OCI-LY7 (cell line): ENCODE measurements at regions not wholly inside any gene's neighbourhood (a gene's known extent, or its start where the extent isn't known, plus 50 kb on each side); places are given as distances from the start of the nearest gene placed in this dataset.

Experiments
- BruUV-seq: library from RNA; stranded (reverse); fragments of 400-500 nt; replicated peaks from 2 replicates; lab custom pipeline; 2021; lab: Mats Ljungman, UMichigan
- CTCF ChIA-PET: fragments of 300-600 bp; sonication (Branson Sonifier 250); formaldehyde crosslinking; loops from one replicate; lab custom pipeline; 2022; ENCODE audit warnings: antibody characterized with exemption; ENCODE audit not compliant: unreplicated experiment; lab: Charles Lee
- POLR2A ChIA-PET: fragments of 300-600 bp; sonication (Branson Sonifier 250); formaldehyde crosslinking; loops from one replicate; lab custom pipeline; 2022; ENCODE audit warnings: antibody characterized with exemption; lab: Charles Lee
- DNase-seq: peaks from one replicate; pipeline ENCODE4 v3.0.0-alpha.2; 2015; ENCODE audit warnings: low spot score
- H2AFZ ChIP-seq: fragments of 200-600 bp; sonication (generic), shearing (Covaris generic); 2 replicates; pipeline ENCODE4 v1.6.1; 2014; ENCODE audit warnings: mild to moderate bottlenecking, antibody characterized with exemption, low read length, moderate library complexity
- H3K27ac ChIP-seq: fragments of 200-600 bp; sonication (generic); 2 replicates; pipeline ENCODE4 v1.5.1; 2014; ENCODE audit warnings: mixed run types, low read depth, mild to moderate bottlenecking, moderate library complexity, low read length, inconsistent platforms; ENCODE audit not compliant: poor library complexity, severe bottlenecking
- H3K36me3 ChIP-seq: fragments of 200-600 bp; sonication (generic); 2 replicates; pipeline ENCODE4 v1.6.1; 2014; ENCODE audit warnings: mild to moderate bottlenecking, antibody characterized with exemption, low read length, moderate library complexity, mixed read lengths; ENCODE audit not compliant: insufficient read depth
- H3K4me1 ChIP-seq: fragments of 200-600 bp; sonication (generic); 2 replicates; pipeline ENCODE4 v1.5.1; 2014; ENCODE audit warnings: mild to moderate bottlenecking, low read length; ENCODE audit not compliant: insufficient read depth, poor library complexity, severe bottlenecking
- H3K4me2 ChIP-seq: fragments of 200-600 bp; sonication (generic); 2 replicates; pipeline ENCODE4 v1.6.1; 2014; ENCODE audit warnings: mild to moderate bottlenecking, low read length
- H3K4me3 ChIP-seq: fragments of 200-600 bp; sonication (generic); 2 replicates; pipeline ENCODE4 v1.5.1; 2014; ENCODE audit warnings: mild to moderate bottlenecking, low read depth, low read length; ENCODE audit not compliant: poor library complexity, severe bottlenecking
- H3K79me2 ChIP-seq: fragments of 200-600 bp; sonication (generic); 2 replicates; pipeline ENCODE4 v1.6.1; 2016; ENCODE audit warnings: low read depth, mild to moderate bottlenecking, low read length, moderate library complexity, mixed read lengths; ENCODE audit not compliant: insufficient read depth
- H3K9me2 ChIP-seq: fragments of 200-600 bp; sonication (generic); 2 replicates; pipeline ENCODE4 v1.6.1; 2016; ENCODE audit warnings: mild to moderate bottlenecking, low read length, mixed read lengths; ENCODE audit not compliant: insufficient read depth
- H3K9me3 ChIP-seq: fragments of 200-600 bp; sonication (generic); 2 replicates; pipeline ENCODE4 v1.6.1; 2014; ENCODE audit warnings: mild to moderate bottlenecking, mixed run types, low read length, mixed read lengths
- H4K20me1 ChIP-seq: fragments of 200-600 bp; sonication (generic); 2 replicates; pipeline ENCODE4 v1.6.1; 2014; ENCODE audit warnings: mild to moderate bottlenecking, antibody characterized with exemption, low read length, moderate library complexity, mixed read lengths; ENCODE audit not compliant: insufficient read depth
- EZH2phosphoT487 ChIP-seq: fragments of 200-600 bp; sonication (generic); IDR thresholded peaks from 2 replicates; pipeline ENCODE4 v1.6.1; 2018; ENCODE audit warnings: low read depth, borderline replicate concordance, mild to moderate bottlenecking, mixed run types, antibody characterized with exemption, low read length, moderate library complexity, mixed read lengths
- intact Hi-C: fragments of 100-400 bp; cut with micrococcal nuclease; formaldehyde crosslinking; loops from one replicate; pipeline ENCODE4 v1.10.0; 2022; ENCODE audit not compliant: unreplicated experiment
- TF ChIP-seq, protein P1 (sequence below): fragments of 200-600 bp; sonication (generic); conservative IDR thresholded peaks from 2 replicates; pipeline ENCODE4 v1.5.1; 2014; ENCODE audit warnings: mild to moderate bottlenecking, antibody characterized with exemption, low read length, moderate library complexity, mixed read lengths

DNA sequence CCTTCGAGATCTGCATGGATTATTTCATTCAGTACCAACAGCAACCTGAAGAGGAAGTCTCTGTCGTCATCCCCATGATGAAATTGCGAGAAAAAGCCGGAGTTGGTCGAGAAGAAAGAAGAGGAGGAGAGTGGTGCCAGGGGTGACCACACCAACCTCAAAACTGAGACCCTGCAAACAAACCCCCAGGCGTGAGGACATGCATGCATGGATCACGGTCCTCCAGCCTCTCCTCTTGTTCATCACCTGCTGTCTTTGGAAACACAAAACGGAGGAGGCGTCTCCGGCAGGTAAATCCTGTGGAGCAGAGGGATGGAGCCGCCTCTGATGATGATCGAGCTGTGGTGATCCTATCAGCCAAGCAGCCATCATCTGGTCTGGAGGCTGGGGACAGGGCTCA, 114.4 kb upstream of the IRX2 start:
- no peaks in the 10 kb centered on the region for H3K4me1 ChIP-seq

DNA sequence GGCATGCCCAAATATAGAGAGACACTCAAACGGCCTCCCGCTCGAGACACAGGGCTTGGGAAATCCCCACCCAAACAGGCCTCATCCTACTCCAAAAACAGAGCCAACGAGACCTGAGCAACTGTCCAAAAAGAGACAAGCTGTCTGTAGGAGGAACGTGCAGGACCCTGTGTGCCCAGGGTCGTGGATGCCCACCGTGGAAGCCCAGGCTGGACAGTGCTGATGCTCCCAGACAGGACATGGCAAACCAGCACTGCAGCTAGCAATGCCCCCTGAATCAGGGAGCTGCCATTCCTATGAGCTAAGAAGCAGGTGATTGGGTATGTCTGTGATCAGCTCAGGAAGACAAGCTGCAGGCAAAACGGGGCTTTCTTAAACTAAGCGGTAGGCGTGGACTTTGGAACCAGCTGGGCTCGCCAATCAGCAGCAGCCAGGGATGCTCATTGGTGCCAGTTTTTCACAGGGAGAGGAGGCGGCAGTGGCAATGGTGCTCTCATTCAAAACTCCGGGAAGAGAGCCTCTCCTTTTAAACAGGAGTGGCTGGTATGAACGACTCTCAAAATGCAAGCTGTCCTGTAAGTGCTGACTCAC, 113.1 kb upstream of the IRX2 start:
- Histone ChIP-seq H2AFZ (no peak overlapping the region), H4K20me1 (no peaks in the 10 kb centered on the region), H3K79me2 (no peaks in the 10 kb centered on the region), H3K36me3 (no peaks in the 10 kb centered on the region), H3K4me1 (no peaks in the 10 kb centered on the region), H3K9me3 (no peaks in the 10 kb centered on the region), H3K4me2 (no peak overlapping the region), H3K9me2 (no peaks in the 10 kb centered on the region), H3K27ac (no peak overlapping the region), H3K4me3 (no peak overlapping the region)
- ChIA-PET POLR2A (no interaction called here), CTCF (no interaction called here)
- intact Hi-C loops: no loop called here
- no TSS peak for BruUV-seq
- no peak for DNase-seq
- TF ChIP-seq, protein P1, sequence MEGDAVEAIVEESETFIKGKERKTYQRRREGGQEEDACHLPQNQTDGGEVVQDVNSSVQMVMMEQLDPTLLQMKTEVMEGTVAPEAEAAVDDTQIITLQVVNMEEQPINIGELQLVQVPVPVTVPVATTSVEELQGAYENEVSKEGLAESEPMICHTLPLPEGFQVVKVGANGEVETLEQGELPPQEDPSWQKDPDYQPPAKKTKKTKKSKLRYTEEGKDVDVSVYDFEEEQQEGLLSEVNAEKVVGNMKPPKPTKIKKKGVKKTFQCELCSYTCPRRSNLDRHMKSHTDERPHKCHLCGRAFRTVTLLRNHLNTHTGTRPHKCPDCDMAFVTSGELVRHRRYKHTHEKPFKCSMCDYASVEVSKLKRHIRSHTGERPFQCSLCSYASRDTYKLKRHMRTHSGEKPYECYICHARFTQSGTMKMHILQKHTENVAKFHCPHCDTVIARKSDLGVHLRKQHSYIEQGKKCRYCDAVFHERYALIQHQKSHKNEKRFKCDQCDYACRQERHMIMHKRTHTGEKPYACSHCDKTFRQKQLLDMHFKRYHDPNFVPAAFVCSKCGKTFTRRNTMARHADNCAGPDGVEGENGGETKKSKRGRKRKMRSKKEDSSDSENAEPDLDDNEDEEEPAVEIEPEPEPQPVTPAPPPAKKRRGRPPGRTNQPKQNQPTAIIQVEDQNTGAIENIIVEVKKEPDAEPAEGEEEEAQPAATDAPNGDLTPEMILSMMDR: no peak
- TF ChIP-seq EZH2phosphoT487: no peak

More for the DNA sequence above, 114.4 kb upstream of the IRX2 start:
- no peak overlapping the region for H3K4me3 ChIP-seq
- H3K27ac ChIP-seq: no peak overlapping the region
- H3K9me3 ChIP-seq: no peaks in the 10 kb centered on the region
- H3K9me2 ChIP-seq: no peaks in the 10 kb centered on the region
- no peaks in the 10 kb centered on the region for H4K20me1 ChIP-seq
- no peak overlapping the region for H2AFZ ChIP-seq
- no TSS peak for BruUV-seq
- DNase-seq: no peak
- no peaks in the 10 kb centered on the region for H3K36me3 ChIP-seq
- TF ChIP-seq EZH2phosphoT487: no peak
- TF ChIP-seq, protein P1: no peak
- no peak overlapping the region for H3K4me2 ChIP-seq
- intact Hi-C loops: no loop called here
- CTCF ChIA-PET: no interaction called here
- H3K79me2 ChIP-seq: no peaks in the 10 kb centered on the region
- POLR2A ChIA-PET: no interaction called here

DNA sequence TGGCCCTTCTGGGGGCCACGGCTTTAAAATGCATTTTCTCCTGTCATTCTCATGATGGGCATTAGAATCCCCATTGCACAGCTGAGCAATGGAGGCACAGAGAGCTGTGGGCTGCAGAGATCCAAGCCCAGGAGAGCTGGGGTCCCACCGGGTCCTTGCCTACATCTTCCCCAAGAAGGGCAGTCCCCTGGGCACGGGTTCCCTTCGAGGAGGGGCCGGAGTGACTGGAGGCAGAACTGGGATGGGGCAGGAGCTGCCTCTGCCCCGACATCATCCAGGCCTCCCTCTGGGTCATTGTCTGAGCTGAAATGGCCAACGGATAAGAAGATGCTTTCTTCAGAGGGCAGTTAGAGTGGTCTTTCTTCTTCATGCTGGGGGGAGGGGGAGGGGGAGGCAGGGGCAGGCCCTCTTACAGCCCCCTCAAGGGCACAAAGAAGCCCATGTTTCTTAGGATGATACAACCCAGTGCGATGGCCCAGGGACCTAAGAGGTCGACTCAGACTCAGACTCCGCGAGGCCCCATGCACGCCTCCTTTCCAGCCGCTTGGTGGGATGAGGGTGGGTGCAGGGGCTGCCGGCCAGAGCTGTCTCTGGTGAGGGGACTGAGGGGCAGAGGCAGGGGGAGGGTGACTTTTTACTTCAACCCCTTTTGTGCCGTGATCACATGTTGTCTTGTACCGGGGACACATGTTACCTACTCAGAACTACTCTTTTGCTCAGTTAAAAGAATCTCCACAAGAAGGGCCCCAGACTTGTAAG, 112.4 kb upstream of the IRX2 start:
- no TSS peak for BruUV-seq
- no peaks in the 10 kb centered on the region for H3K36me3 ChIP-seq
- ChIA-PET CTCF (no interaction called here), POLR2A (no interaction called here)
- no peak for DNase-seq
- no peaks in the 10 kb centered on the region for H3K4me1 ChIP-seq
- TF ChIP-seq, protein P1: no peak
- no peak for TF ChIP-seq EZH2phosphoT487
- intact Hi-C loops: no loop called here
- H3K79me2 ChIP-seq: no peaks in the 10 kb centered on the region
- H3K4me2 ChIP-seq: no peak overlapping the region
- H3K9me2 ChIP-seq: no peaks in the 10 kb centered on the region
- no peak overlapping the region for H3K4me3 ChIP-seq
- H3K9me3 ChIP-seq: no peaks in the 10 kb centered on the region
- no peak overlapping the region for H2AFZ ChIP-seq
- no peak overlapping the region for H3K27ac ChIP-seq
- H4K20me1 ChIP-seq: no peaks in the 10 kb centered on the region
